GM18498 (cell line): ENCODE measurements at regions not wholly inside any gene's neighbourhood (a gene's known extent, or its start where the extent isn't known, plus 50 kb on each side); places are given as distances from the start of the nearest gene placed in this dataset.

Source experiments
- ATAC-seq: cut with Tn5 transposase; IDR thresholded peaks from one replicate; pipeline ENCODE4 v1.9.1; 2021; ENCODE audit warnings: mild to moderate bottlenecking, moderate library complexity; ENCODE audit not compliant: unreplicated experiment

DNA sequence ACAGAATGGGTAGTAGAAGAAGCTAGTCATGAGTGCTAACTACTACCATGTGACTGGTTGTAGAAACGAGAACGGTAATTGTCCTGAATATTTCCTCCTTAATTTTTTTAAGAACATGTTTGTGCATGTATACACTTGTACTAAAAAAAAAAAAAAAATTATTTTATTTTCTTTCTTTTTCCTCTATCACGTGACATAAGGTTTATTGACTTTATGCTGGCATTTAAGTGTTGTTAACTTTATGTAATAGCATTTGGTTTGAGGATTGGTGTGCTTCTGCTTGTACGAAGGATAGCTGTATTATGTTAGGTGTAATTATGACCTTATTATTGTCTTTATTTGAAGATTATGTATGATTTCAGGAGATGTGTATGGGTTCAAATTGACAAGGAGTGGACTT is 349.1 kb upstream of the PTPRD start:
- no peak for ATAC-seq

GRCh38 chr9:10983251-10983650 is 370.4 kb upstream of the PTPRD start:
- no peak for ATAC-seq

DNA sequence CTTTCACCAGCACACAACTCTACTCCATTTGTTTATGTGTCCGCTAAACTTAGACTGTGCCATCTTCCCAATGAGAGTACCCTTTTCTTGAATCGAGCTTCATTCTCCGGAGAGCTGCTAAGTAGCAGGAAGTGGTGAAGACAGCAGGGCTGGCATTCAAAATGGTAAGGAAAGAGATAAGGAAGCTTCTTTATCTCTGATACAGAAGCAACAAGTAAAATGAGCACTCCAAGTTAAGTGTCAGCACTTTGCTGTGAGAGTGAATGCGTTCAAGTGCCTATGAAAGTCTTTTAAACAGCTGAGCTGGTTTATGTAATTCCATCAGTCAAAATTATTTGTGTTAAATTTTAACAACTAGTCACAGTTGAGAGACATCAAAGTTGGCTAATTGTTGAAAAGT is 386.8 kb upstream of the PTPRD start:
- no peak for ATAC-seq

GRCh38 chr9:11001546-11001945 is 388.7 kb upstream of the PTPRD start:
- no peak for ATAC-seq

GRCh38 chr9:11002705-11003104 is 389.9 kb upstream of the PTPRD start:
- ATAC-seq, result no peak

GRCh38 chr9:11003836-11004235 is 391.0 kb upstream of the PTPRD start:
- no peak for ATAC-seq

GRCh38 chr9:11011696-11012095 is 398.9 kb upstream of the PTPRD start:
- no peak for ATAC-seq

DNA sequence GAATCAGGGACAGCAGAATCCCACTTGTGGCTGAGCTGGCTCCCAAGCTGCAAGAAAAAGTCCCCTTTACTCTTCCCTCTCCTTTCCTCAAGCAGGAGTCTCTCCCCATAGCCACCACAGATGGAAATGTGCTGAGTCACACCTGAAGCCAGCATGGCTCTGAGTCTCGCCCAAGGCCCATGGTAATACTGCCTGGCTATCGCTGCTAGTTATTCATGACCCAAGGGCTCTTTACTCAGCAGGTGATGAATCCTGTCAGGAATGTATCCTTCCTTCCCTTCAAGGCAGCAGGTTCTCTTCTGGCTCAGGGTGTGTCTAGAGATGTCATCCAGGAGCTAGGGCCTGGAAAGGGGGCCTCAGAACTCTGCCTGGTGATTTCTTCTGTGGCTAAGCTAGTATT is 403.3 kb upstream of the PTPRD start:
- no peak for ATAC-seq

- no peak for ATAC-seq
Measured at GRCh38 chr9:11023201-11023600, 410.4 kb upstream of the PTPRD start.

DNA sequence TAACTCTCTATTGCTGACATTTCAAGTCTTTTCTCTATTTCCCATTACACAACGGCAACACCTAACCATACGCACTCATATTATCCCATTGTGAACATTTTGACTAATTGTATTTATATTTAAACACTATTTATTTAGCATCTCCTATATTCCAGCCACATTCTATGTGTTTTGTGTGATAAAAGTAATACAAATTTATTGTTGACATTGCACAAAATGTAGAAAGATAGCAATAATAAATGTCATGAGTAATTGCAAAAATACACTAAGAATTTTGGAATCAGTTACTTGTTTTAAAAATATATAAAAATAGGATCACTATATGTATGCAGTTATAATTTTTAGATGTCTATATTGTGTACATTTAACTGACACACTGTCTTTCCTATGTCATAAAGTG is 413.0 kb upstream of the PTPRD start:
- no peak for ATAC-seq

GRCh38 chr9:11038366-11038765 is 425.6 kb upstream of the PTPRD start:
- no peak for ATAC-seq

DNA sequence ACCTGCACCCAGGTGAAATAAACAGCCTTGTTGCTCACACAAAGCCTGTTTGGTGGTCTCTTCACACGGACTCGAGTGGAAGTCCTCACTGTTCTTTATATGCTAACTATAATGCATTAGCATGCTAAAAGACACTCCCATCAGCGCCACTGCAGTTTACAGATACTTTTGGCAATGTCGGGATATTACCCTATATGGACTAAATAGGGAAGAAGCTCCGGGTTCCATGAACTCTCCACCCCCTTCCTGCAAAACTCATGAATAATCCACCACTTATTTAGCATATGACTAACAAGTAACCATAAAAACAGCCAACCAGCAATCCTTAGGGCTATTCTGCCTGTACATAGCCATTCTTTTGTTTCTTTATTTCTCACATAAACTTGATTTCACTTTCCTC is 426.2 kb upstream of the PTPRD start:
- no peak for ATAC-seq

DNA sequence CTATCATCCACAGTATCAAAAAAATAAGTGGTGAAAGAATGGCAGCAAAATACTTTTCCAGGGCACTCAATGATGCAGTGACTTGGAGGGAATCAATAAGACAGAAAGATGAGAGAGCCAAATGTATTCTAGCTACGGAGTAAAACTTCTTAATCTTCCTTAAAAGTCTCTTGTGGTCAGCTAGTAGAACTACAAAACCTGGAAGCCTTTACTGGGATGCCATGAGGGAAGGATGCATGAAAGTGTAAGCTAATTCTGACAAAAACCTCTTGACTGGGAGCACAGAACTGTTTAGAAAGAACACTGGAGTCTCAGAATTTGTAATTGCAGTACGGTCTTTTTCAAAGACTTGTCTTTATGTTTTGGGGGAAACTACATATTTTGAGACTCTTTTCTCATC is 432.8 kb upstream of the PTPRD start:
- ATAC-seq, result no peak

DNA sequence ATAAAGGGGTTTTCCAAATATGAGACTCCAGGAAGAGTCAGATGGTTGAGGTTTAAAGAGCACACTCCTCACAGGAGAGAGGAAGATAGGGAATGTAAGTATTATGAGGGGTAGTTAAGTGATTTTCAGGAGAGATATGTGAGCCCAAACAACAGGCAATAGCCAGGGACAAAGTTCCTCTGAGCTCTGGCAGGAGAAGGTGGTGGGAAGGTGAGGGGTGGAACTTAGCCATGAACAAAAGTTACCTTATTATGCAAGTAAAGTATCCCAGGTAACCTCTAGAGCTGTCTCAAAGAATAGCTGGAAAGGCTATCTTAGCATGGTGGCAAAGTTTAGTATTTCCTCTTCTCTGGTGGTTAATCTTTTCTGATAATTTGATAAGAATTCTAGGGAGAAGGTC is 450.5 kb upstream of the PTPRD start:
- no peak for ATAC-seq

DNA sequence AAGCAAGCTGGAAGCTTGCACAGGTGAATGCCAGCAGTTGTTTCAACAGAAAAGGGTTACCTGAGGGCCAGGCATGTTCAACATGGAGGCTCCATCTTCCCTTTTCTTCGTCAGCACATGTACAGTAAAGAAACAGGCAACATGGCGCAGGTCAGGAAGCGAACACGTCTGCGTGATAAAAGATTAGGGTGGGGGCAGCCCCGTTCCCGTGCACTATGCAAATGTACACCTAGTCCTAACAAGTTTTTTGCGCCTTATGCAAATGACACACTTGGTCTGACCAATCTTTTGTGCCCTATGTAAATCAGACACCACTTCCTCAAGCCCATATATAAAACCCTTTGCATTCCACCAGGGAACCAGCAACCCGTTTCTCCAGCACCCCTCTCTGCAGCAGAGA is 452.1 kb upstream of the PTPRD start:
- no peak for ATAC-seq

- no peak for ATAC-seq
Measured at GRCh38 chr9:11072176-11072575, 459.4 kb upstream of the PTPRD start.

GRCh38 chr9:11086561-11086960 is 473.8 kb upstream of the PTPRD start:
- ATAC-seq, result no peak

DNA sequence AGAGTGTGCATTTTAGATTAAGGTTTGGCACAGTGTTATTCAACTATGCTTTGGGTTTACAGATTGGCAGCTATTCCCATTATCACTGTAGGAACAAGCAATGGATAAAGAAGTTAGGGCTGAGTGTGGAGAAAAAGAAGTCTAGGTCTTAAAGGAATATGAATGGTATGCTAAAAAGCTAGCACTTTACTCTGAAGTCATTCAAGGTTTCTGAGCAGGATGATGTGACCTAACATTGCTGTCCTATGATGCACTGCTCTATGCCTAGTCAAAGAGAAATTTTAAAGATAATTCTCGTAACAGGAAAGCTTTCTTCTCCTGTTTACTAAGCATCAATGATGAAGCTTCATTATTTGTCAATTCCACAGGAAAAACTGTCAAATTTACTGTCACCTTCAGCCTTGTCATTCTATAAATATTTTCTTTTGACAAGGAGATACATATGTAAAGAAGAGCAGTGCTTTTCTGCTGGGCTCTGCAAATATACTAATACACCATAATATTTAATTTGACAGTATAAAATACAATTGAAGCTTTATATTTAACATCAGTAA is 476.1 kb upstream of the PTPRD start:
- ATAC-seq, result no peak

DNA sequence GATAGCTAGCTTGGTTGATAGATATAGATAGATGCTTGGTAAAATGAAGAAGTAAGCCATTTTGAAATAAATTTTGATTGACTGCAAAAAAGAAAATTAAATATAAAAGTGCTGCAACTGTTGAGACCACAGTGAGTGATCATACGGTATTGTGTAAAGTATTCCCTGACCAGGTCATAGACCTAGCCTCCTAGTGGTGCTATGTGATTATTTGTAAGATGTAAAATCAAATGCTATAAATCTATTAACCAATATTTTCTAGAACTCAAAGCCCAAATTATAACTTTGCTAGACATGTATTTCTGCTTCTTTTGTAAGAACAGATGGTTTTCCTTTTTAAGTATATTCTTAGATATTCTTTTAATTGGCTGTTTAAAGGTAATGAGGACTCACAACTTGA is 480.2 kb upstream of the PTPRD start:
- no peak for ATAC-seq

GRCh38 chr9:11097020-11097419 is 484.2 kb upstream of the PTPRD start:
- no peak for ATAC-seq

DNA sequence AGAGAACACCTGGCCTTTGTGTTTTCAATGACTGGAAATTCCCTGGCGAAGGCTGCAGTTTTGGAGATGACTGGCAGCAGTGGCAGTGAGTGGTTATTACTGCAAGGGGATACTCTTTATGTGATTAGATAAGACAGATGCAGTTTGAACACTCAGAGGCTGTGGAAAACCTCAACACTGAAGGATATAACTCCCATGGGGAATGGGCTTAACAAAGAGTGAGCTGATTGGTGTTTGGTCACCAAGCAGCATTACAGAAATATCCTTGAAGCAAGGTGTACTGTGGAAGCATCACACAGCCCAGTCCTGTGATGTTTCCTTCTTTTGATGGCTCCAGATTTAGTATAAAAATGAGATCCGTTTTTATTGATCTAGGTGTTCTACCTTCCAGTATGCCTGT is 490.7 kb upstream of the PTPRD start:
- no peak for ATAC-seq

- no peak for ATAC-seq
Measured at GRCh38 chr9:11107196-11107595, 494.4 kb upstream of the PTPRD start.

GRCh38 chr9:11128156-11128555 is 515.4 kb upstream of the PTPRD start:
- no peak for ATAC-seq

- no peak for ATAC-seq
Measured at GRCh38 chr9:11135851-11136250, 523.0 kb upstream of the PTPRD start.
